Kidney (tissue), 13 donors: ENCODE measurements at regions not wholly inside any gene's neighbourhood (a gene's known extent, or its start where the extent isn't known, plus 50 kb on each side); places are given as distances from the start of the nearest gene placed in this dataset.

ENCODE experiments used
- DNase-seq, 5 donors: peaks; one replicate each; pipeline ENCODE4 v3.0.0-alpha.2; 2013 to 2020
- FAIRE-seq: peaks from 2 replicates; lab custom pipeline; 2012; peaks lifted over from hg19 to GRCh38; lab: Jason Lieb, UNC
- H3K27ac ChIP-seq, 2 donors: one replicate each; pipeline ENCODE4 v1.7.0; 2013; ENCODE audit warnings: low read depth in 2 of 2, low read length in 2 of 2, inconsistent platforms in 1 of 2
- H3K27me3 ChIP-seq: one replicate; pipeline ENCODE4 v1.7.1; 2013; ENCODE audit warnings: low read length, inconsistent platforms; ENCODE audit not compliant: control insufficient read depth, insufficient read depth
- H3K36me3 ChIP-seq, 3 donors: one replicate each; pipeline versions ENCODE4 v1.7.0 to v1.7.1; 2013; ENCODE audit warnings: low read length in 3 of 3, control low read depth in 1 of 3, inconsistent platforms in 1 of 3; ENCODE audit not compliant: insufficient read depth in 3 of 3, control insufficient read depth in 2 of 3
- H3K4me1 ChIP-seq, 3 donors: one replicate each; pipeline versions ENCODE4 v1.7.0 to v1.7.1; 2013; ENCODE audit warnings: low read length in 3 of 3, inconsistent platforms in 1 of 3, low read depth in 1 of 3; ENCODE audit not compliant: control insufficient read depth in 2 of 3, insufficient read depth in 2 of 3
- H3K4me3 ChIP-seq, 3 donors: one replicate each; pipeline versions ENCODE4 v1.7.0 to v1.8.1; 2013; ENCODE audit warnings: low read length in 3 of 3, control low read depth in 1 of 3, inconsistent platforms in 1 of 3
- H3K9ac ChIP-seq, 3 donors: one replicate each; pipeline versions ENCODE4 v1.7.0 to v1.7.1; 2013; ENCODE audit warnings: low read length in 3 of 3, control low read depth in 1 of 3, inconsistent platforms in 1 of 3
- H3K9me3 ChIP-seq, 3 donors: one replicate each; pipeline versions ENCODE4 v1.7.0 to v1.7.1; 2013; ENCODE audit warnings: low read length in 3 of 3, control low read depth in 1 of 3, inconsistent platforms in 1 of 3; ENCODE audit not compliant: control insufficient read depth in 2 of 3, insufficient read depth in 1 of 3
- intact Hi-C: fragments of 100-400 bp; cut with DNase I; formaldehyde crosslinking; loops from one replicate; pipeline ENCODE4 v1.11.1; 2022
- TF ChIP-seq, protein P1 (sequence below): IDR thresholded peaks from 3 replicates; pipeline ENCODE4 v1.5.1; 2012; ENCODE audit warnings: mild to moderate bottlenecking, moderate library complexity, borderline replicate concordance; ENCODE audit not compliant: insufficient read depth; ENCODE audit errors: extremely low read depth
- donor health status: control.
- donor health status: control.
- donor health status: control.
- donor health status: control.
- donor health status: control.
- donor health status: DM: yes; HTN: yes; CAD: no.
- donor health status: Normal renal cell carcinoma (clear cell type).

DNA sequence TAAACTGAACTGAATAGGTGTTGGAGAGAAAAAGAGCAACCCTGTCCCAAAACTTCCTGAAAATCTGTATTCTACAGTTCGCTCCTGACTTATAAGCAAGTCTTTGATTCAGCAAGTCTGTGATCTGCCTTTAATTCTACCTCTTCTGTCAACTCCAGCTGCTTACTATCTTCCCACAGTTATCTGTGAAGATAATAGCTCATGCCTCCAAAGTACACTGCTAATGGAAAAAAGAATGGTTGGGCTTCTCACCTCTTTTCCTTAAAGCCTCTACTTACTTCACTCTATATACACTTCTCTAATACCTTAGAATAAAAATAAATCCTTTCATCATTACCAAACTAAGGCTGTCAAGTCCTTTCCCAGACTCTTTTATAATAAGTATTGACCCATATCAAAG lies 391.5 kb upstream of the MIR17HG start:
- no peak for FAIRE-seq
- TF ChIP-seq, protein P1, sequence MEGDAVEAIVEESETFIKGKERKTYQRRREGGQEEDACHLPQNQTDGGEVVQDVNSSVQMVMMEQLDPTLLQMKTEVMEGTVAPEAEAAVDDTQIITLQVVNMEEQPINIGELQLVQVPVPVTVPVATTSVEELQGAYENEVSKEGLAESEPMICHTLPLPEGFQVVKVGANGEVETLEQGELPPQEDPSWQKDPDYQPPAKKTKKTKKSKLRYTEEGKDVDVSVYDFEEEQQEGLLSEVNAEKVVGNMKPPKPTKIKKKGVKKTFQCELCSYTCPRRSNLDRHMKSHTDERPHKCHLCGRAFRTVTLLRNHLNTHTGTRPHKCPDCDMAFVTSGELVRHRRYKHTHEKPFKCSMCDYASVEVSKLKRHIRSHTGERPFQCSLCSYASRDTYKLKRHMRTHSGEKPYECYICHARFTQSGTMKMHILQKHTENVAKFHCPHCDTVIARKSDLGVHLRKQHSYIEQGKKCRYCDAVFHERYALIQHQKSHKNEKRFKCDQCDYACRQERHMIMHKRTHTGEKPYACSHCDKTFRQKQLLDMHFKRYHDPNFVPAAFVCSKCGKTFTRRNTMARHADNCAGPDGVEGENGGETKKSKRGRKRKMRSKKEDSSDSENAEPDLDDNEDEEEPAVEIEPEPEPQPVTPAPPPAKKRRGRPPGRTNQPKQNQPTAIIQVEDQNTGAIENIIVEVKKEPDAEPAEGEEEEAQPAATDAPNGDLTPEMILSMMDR, result no peak
- Histone ChIP-seq H3K9ac (no peak overlapping the region), H3K27me3 (no peaks in the 10 kb centered on the region), H3K9me3 (no peaks in the 10 kb centered on the region), H3K27ac (no peak overlapping the region), H3K4me3 (no peak overlapping the region), H3K36me3 (no peaks in the 10 kb centered on the region), H3K4me1 (no peaks in the 10 kb centered on the region)
- peak in 1 of 5 donors; percentile 4 for DNase-seq
- intact Hi-C loops, result no loop called here

DNA sequence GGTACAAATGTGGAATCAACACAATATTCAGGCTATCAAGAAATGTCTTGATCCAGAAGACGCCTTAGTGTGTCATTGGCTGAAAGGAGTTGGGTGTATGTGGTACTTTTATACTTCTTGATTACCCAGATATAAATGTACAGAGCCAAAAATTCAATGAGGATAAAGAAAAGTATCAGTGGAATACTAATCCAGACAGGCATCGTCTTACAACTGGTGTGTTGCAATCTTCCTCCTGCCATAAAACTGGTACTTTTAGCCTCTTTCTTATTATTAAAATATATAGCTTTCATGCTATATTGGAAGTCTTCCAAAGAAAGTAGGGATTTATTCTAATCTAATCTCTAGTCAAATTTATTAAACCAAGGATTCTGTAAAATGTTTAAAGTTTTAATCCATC lies 388.6 kb upstream of the MIR17HG start:
- Histone ChIP-seq H3K36me3 (no peaks in the 10 kb centered on the region), H3K9me3 (no peaks in the 10 kb centered on the region), H3K27ac (no peak overlapping the region), H3K4me1 (no peaks in the 10 kb centered on the region), H3K4me3 (no peak overlapping the region), H3K9ac (no peak overlapping the region), H3K27me3 (no peaks in the 10 kb centered on the region)
- FAIRE-seq (no peak), DNase-seq (no peak)
- intact Hi-C loops, result no loop called here
- TF ChIP-seq, protein P1, result no peak

DNA sequence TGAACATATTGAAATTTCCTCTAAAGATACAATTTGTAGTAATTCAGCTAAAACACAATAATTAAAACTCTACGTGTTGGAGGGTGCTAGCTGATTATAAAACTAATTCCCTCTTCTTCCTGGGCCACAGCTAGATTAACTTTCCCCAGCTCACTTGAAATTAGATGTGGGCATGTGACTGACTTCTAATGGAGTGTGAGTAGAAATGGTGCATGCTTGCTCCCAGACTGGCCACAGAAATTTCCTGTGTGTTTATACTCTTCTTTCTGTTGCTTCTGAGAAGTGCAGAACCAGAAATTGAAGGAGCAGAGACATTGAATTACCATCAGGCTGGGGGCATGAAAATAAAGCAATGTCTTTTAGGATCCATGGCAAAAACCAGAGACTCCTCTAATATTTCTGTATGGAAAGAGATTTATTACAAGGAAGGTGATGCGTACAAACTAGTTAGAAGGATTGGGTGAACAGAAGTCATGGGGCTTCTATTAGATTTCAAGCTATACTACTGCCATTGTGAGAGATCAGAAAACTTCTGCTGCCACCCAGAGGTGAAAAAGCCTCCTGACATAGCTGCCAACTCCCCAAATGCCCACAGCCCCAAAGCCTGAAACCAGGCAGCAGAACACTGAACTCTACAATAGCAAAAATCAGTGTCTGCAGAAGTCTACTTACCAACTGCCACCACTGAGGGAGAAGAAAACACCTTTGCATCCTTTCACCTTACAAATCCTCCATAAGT lies 379.2 kb upstream of the MIR17HG start:
- intact Hi-C loops, result no loop called here
- Histone ChIP-seq H3K36me3 (no peaks in the 10 kb centered on the region), H3K27ac (no peak overlapping the region), H3K4me3 (no peak overlapping the region), H3K9ac (no peak overlapping the region), H3K27me3 (no peaks in the 10 kb centered on the region), H3K9me3 (no peaks in the 10 kb centered on the region), H3K4me1 (no peaks in the 10 kb centered on the region)
- FAIRE-seq (no peak), DNase-seq (peak in 3 of 5 donors; percentile 39 to 60 (median 49))
- TF ChIP-seq, protein P1, result peak; percentile 58
